ENCODE measurements at regions not wholly inside any gene's neighbourhood (a gene's known extent, or its start where the extent isn't known, plus 50 kb on each side); places are given as distances from the start of the nearest gene placed in this dataset.
A peak's percentile ranks its signal among the peaks of the same experiment; 100 is the strongest.
"Not testable (repeated sequence)": the region's sequence is repeated elsewhere in the genome, so short reads cannot be mapped to it uniquely, and the experiment has no call there.

GRCh38 chr10:23648618-23649017 lies 209.7 kb downstream of the OTUD1 start:
- no peak for DNase-seq

GRCh38 chr10:23656735-23657134 lies 217.9 kb downstream of the OTUD1 start:
- DNase-seq = no peak

DNA sequence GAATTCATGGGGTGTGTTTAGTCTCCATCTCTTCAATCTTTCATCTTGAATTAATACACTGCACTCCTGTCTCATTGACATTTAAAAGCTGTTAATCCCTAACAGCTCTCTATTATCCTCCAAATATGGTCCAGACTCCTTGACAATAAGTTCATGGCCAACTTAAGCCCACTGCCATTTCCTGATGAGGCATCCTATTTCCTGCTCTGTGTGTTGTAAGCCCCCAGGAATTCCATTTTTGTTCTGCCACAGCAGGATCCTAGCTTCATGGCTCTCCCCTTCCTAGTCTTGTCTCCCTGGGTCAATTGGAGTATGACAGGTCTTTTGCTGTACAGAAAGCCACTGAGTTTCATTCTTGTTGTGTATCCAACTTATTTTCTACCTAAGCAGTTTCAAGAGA lies 218.8 kb downstream of the OTUD1 start:
- DNase-seq = no peak

DNA sequence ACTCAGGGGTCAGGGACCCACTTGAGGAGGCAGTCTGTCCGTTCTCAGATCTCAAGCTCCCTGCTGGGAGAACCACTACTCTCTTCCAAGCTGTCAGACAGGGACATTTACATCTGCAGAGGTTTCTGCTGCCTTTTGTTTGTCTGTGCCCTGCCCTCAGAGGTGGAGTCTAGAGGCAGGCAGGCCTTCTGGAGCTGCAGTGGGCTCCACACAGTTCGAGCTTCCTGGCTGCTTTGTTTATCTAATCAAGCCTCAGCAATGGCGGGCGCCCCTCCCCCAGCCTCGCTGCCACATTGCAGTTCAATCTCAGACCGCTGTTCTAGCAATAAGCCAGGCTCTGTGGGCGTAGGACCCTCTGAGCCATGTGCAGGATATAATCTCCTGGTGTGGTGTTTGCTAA lies 233.0 kb downstream of the OTUD1 start:
- not testable (repeated sequence) for DNase-seq

GRCh38 chr10:23675585-23675984 lies 236.7 kb downstream of the OTUD1 start:
- no peak for DNase-seq

- DNase-seq = no peak
Measured at GRCh38 chr10:23676296-23676695, 237.4 kb downstream of the OTUD1 start.

GRCh38 chr10:23686722-23687121 lies 247.8 kb downstream of the OTUD1 start:
- no peak for DNase-seq

DNA sequence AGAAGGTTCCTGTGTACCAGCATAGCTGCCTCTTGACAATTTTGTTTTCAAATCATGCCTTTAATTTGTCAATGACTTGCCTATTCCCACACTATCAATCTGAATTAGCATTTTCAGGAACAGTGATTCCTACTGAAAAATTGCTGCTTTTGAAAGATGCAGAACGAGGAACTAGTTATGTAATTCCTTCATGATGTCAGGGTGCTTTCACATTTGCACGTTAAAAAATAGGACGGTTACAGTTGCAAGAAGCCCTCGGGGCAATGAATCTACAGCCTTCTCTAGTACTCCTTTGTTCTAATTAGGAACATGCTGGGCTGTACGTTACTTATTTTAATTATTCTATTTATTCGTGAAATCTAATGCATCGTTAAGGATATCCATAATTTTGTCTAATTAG lies 253.9 kb downstream of the OTUD1 start:
- no peak for DNase-seq

GRCh38 chr10:23693501-23693901 lies 254.6 kb downstream of the OTUD1 start:
- peak; percentile 52 for DNase-seq

GRCh38 chr10:23693925-23694324 lies 255.1 kb downstream of the OTUD1 start:
- DNase-seq = no peak

- DNase-seq = peak; percentile 98
Measured at GRCh38 chr10:23694446-23694920, 255.6 kb downstream of the OTUD1 start.

- peak; percentile 95 for DNase-seq
Measured at GRCh38 chr10:23694921-23695824, 256.3 kb downstream of the OTUD1 start.

DNA sequence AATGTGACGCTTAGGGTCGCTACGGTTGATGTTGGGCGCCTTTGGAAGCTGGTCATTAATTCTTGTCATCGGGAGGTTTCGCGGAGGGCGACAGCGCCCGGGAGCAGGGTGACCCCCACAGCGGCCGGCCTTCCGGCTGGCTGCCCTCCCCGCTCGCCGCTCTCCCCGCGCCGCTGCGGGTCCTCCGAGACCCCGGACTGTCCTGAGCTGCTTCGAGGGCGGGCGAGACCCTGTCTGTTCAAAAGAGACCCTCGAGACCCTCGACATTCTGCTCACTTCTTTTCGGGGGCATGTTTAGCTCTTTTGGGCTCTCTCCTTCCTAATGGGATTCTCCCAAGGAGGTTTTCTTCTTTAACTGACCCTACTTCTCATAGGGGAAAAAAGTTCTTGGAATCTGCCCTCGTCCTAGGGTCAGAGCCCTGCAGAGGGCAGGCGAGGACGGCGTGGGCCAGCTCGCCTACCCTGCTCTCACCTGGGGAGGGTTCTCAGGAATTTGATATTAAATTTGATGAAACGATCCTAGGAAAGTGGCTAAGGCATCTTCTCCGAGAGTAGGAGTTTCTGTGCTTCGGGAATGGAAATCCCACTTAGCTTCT lies 257.0 kb downstream of the OTUD1 start:
- DNase-seq = peak; percentile 54

DNA sequence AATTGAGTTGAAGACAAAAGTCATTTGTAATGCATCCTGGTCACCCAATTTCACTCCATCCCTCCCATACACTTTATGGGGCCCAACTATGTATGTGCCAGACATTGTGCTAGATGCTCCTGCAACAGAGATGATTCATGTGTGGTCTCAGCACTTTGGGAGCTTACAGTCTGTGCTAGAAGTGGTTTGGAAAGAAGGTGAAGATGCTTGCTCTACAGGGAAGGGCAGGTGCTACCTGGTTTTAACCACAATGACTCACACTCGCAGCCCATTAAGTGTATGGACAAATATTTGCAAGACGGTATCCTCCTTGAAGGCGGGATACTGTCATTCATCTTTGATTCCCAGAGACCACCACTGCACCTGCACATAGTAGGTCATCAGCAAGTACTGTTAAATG lies 257.6 kb downstream of the OTUD1 start:
- no peak for DNase-seq

- DNase-seq = peak; percentile 53
Measured at GRCh38 chr10:23702977-23703414, 264.1 kb downstream of the OTUD1 start.

DNA sequence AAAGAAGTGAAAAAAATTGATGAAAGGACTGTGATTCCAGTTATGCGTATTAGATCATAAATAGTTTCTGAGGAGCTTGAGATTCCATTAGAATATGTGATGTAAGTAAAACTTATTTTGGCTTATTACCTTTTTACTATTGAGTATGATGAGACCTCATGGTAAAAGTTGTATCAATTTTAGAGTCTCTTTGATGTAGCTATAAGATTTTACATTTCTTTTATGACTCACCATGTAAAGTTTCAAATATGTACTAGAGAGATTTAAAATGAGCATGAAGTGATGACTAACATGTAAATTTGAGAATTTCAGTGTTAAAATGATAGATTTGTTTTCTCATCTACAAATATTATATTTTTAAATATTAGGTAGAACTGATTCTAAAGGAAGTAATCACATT lies 276.5 kb downstream of the OTUD1 start:
- no peak for DNase-seq

- no peak for DNase-seq
Measured at GRCh38 chr10:23717913-23718312, 279.0 kb downstream of the OTUD1 start.

GRCh38 chr10:23718946-23719345 lies 280.1 kb downstream of the OTUD1 start:
- no peak for DNase-seq

GRCh38 chr10:23723796-23724195 lies 284.9 kb downstream of the OTUD1 start:
- DNase-seq = no peak

- DNase-seq = no peak
Measured at GRCh38 chr10:23725548-23725947, 286.7 kb downstream of the OTUD1 start.

DNA sequence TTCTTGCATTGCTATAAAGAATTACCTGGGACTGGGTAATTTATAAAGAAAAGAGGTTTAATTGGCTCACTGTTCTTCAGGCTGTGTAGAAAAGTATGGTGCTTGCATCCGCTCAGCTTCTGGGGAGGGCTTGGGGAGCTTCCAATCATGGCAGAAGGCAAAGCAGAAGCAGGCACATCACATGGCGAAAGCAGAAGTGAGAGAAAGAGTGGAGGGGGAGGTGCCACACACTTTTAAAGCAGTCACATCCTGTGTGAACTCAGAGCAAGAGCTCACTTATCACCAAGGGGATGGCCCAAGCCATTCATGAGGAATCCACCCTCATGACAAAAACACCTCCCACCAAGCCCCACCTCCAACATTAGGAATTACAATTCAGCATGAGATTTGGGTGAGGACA lies 303.5 kb downstream of the OTUD1 start:
- no peak for DNase-seq

DNA sequence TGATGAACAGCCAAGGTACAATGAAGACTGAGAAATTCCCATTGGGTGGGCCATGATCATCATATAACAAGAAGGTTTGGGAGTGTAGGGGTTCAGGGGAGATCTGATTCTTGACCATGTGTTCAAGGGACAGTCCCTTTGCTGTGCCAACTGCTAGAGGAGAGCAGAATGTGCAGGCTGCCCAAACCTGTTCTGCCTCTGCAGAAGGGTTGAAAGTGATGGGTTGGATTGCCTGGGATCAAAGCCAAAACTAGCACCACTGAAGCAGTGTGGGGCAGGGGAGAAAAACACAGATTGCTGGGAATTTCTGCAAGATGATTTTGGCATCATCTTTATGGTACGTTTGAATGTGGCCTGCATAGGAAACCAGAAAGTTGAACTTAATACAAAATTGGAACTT lies 303.9 kb downstream of the OTUD1 start:
- DNase-seq = no peak

- DNase-seq = no peak
Measured at GRCh38 chr10:23754179-23754578, 315.3 kb downstream of the OTUD1 start.

GRCh38 chr10:23754941-23755340 lies 316.1 kb downstream of the OTUD1 start:
- DNase-seq = no peak

All from right kidney (tissue), 1 donor.